Brain microvascular endothelial cell (primary cell): ENCODE measurements at regions not wholly inside any gene's neighbourhood (a gene's known extent, or its start where the extent isn't known, plus 50 kb on each side); places are given as distances from the start of the nearest gene placed in this dataset.

ENCODE experiments used
- DNase-seq: peaks from one replicate; pipeline ENCODE4 v3.0.0-alpha.2; 2020
- H3K27ac ChIP-seq: fragments of 250-450 bp; sonication (Bioruptor Pico); 2 replicates; pipeline ENCODE4 v1.5.1; 2020; ENCODE audit warnings: mild to moderate bottlenecking, moderate library complexity
- H3K27me3 ChIP-seq: fragments of 250-450 bp; sonication (Bioruptor Pico); replicated peaks from 2 replicates; pipeline ENCODE4 v1.5.1; 2020; ENCODE audit warnings: mild to moderate bottlenecking
- H3K36me3 ChIP-seq: fragments of 250-450 bp; sonication (Bioruptor Pico); replicated peaks from 2 replicates; pipeline ENCODE4 v1.5.1; 2020; ENCODE audit warnings: mild to moderate bottlenecking
- H3K4me3 ChIP-seq: 2 replicates; pipeline ENCODE4 v1.5.1; 2011; ENCODE audit warnings: low read depth, mild to moderate bottlenecking, control low read depth, low read length, moderate library complexity
- CTCF ChIP-seq: IDR thresholded peaks from 2 replicates; pipeline ENCODE4 v1.5.1; 2011; ENCODE audit warnings: low read depth, mild to moderate bottlenecking, moderate library complexity, low read length, control low read depth, inconsistent platforms; ENCODE audit errors: missing control alignments
- in situ Hi-C: cut with HindIII; loops from 2 replicates; pipeline ENCODE4 v1.10.0; 2017; ENCODE audit warnings: low sequenced_read_pairs, low pct_ligation_motif_present

- no peak for DNase-seq
- in situ Hi-C loops = no loop called here
- Histone ChIP-seq H3K27me3 (no peaks in the 10 kb centered on the region), H3K27ac (no peak overlapping the region), H3K36me3 (no peaks in the 10 kb centered on the region), H3K4me3 (no peak overlapping the region)
- TF ChIP-seq CTCF = no peak
Observed at GRCh38 chr11:24344222-24344621, 152.6 kb upstream of the LUZP2 start.

- H3K4me3 ChIP-seq = no peak overlapping the region
- in situ Hi-C loops = no loop called here
- no peak for DNase-seq
- no peaks in the 10 kb centered on the region for H3K36me3 ChIP-seq
- TF ChIP-seq CTCF = no peak
- H3K27ac ChIP-seq = no peak overlapping the region
- H3K27me3 ChIP-seq = no peaks in the 10 kb centered on the region
Observed at GRCh38 chr11:24348908-24349307, 147.9 kb upstream of the LUZP2 start.

GRCh38 chr11:24351179-24351578 is 145.7 kb upstream of the LUZP2 start:
- Histone ChIP-seq H3K4me3 (no peak overlapping the region), H3K27me3 (no peaks in the 10 kb centered on the region), H3K27ac (no peak overlapping the region), H3K36me3 (no peaks in the 10 kb centered on the region)
- TF ChIP-seq CTCF = no peak
- no peak for DNase-seq
- in situ Hi-C loops = no loop called here

GRCh38 chr11:24356501-24356900 is 140.4 kb upstream of the LUZP2 start:
- in situ Hi-C loops = no loop called here
- Histone ChIP-seq H3K27ac (no peak overlapping the region), H3K27me3 (no peaks in the 10 kb centered on the region)

GRCh38 chr11:24357620-24358410 is 139.0 kb upstream of the LUZP2 start:
- Histone ChIP-seq H3K36me3 (no peaks in the 10 kb centered on the region), H3K27ac (no peak overlapping the region), H3K4me3 (no peak overlapping the region), H3K27me3 (no peaks in the 10 kb centered on the region)
- no peak for TF ChIP-seq CTCF
- in situ Hi-C loops = no loop called here
- no peak for DNase-seq

More at GRCh38 chr11:24356501-24356900, 140.4 kb upstream of the LUZP2 start:
- DNase-seq = peak; percentile 9
- no peak overlapping the region for H3K4me3 ChIP-seq
- no peaks in the 10 kb centered on the region for H3K36me3 ChIP-seq
- no peak for TF ChIP-seq CTCF

- no peaks in the 10 kb centered on the region for H3K36me3 ChIP-seq
- H3K27me3 ChIP-seq = no peaks in the 10 kb centered on the region
- TF ChIP-seq CTCF = no peak
- H3K27ac ChIP-seq = no peak overlapping the region
- in situ Hi-C loops = no loop called here
- DNase-seq = no peak
- no peak overlapping the region for H3K4me3 ChIP-seq
Observed at GRCh38 chr11:24372491-24372890, 124.4 kb upstream of the LUZP2 start.
